Left lung (tissue), 4 donors: ENCODE measurements at regions not wholly inside any gene's neighbourhood (a gene's known extent, or its start where the extent isn't known, plus 50 kb on each side); places are given as distances from the start of the nearest gene placed in this dataset.

Experiments used
- ATAC-seq: fragments of 200-7000 bp; cut with Tn5 transposase; one replicate; pipeline ENCODE4 v1.9.1; 2020; ENCODE audit warnings: moderate library complexity
- DNase-seq, 4 donors: peaks; one replicate each; pipeline ENCODE4 v3.0.0-alpha.2; 2013 to 2020
- H3K27ac ChIP-seq, 2 donors: fragments of 200-600 bp; sonication (generic) in 1 of 2; one replicate each; pipeline versions ENCODE4 v1.5.0 to v1.8.0; 2020 to 2021
- H3K27me3 ChIP-seq, 2 donors: fragments of 200-600 bp; sonication (generic) in 1 of 2; one replicate each; pipeline versions ENCODE4 v1.5.0 to v1.8.0; 2020 to 2021
- H3K36me3 ChIP-seq, 2 donors: fragments of 200-600 bp; sonication (generic) in 1 of 2; one replicate each; pipeline versions ENCODE4 v1.5.0 to v1.8.0; 2020 to 2021
- H3K4me1 ChIP-seq, 2 donors: fragments of 200-600 bp; one replicate each; pipeline ENCODE4 v1.8.0; 2021
- H3K4me3 ChIP-seq, 2 donors: fragments of 200-600 bp; sonication (generic) in 1 of 2; one replicate each; pipeline versions ENCODE4 v1.5.0 to v1.8.0; 2020 to 2021; ENCODE audit warnings: mild to moderate bottlenecking in 1 of 2
- H3K9me3 ChIP-seq, 2 donors: fragments of 200-600 bp; sonication (generic) in 1 of 2; one replicate each; pipeline versions ENCODE4 v1.5.0 to v1.8.0; 2020 to 2021
- CTCF ChIP-seq, 2 donors: fragments of 200-600 bp; sonication (generic) in 1 of 2; IDR thresholded peaks; one replicate each; pipeline versions ENCODE4 v1.5.0 to v1.8.0; 2021; ENCODE audit warnings: antibody characterized with exemption in 2 of 2
- intact Hi-C, 2 donors: fragments of 100-400 bp; cut with DNase I; formaldehyde crosslinking; loops; one replicate each; pipeline versions ENCODE4 v1.11.2 to v1.14.2; 2022
- donor health status: DM: no; HTN: yes; CAD: no.
- donor health status: DM: no; HTN: no; CAD: no.

GRCh38 chr13:85694992-85695391 lies 104.2 kb downstream of the SLITRK6 start:
- Histone ChIP-seq H3K27me3 (no peaks in the 10 kb centered on the region), H3K36me3 (no peaks in the 10 kb centered on the region), H3K27ac (no peak overlapping the region), H3K9me3 (peaks cover 0 to 28% of the 10 kb centered on the region in 2 donors), H3K4me3 (no peak overlapping the region), H3K4me1 (no peaks in the 10 kb centered on the region)
- TF ChIP-seq CTCF (IDR thresholded peaks at IDR 0.05) = no peak
- ATAC-seq (no peak), DNase-seq (no peak)
- intact Hi-C loops = no loop called here

- Histone ChIP-seq H3K27me3 (no peaks in the 10 kb centered on the region), H3K9me3 (peaks cover 0 to 20% of the 10 kb centered on the region in 2 donors), H3K4me1 (no peaks in the 10 kb centered on the region), H3K27ac (no peak overlapping the region), H3K4me3 (no peak overlapping the region), H3K36me3 (no peaks in the 10 kb centered on the region)
- intact Hi-C loops = no loop called here
- ATAC-seq = no peak
- DNase-seq = no peak
- TF ChIP-seq CTCF (IDR thresholded peaks at IDR 0.05) = no peak
Measured at GRCh38 chr13:85693889-85694511, 105.2 kb downstream of the SLITRK6 start.

GRCh38 chr13:85690368-85690767 lies 108.9 kb downstream of the SLITRK6 start:
- H3K4me1 ChIP-seq = no peaks in the 10 kb centered on the region
- no peak overlapping the region for H3K27ac ChIP-seq
- H3K9me3 ChIP-seq = no peaks in the 10 kb centered on the region
- DNase-seq (no peak), ATAC-seq (no peak)
- TF ChIP-seq CTCF (IDR thresholded peaks at IDR 0.05) = no peak
- H3K4me3 ChIP-seq = no peak overlapping the region
- H3K27me3 ChIP-seq = no peaks in the 10 kb centered on the region
- intact Hi-C loops = no loop called here
- H3K36me3 ChIP-seq = no peaks in the 10 kb centered on the region

GRCh38 chr13:85685436-85685835 lies 113.8 kb downstream of the SLITRK6 start:
- no peaks in the 10 kb centered on the region for H3K36me3 ChIP-seq
- H3K27ac ChIP-seq = no peak overlapping the region
- H3K4me3 ChIP-seq = no peak overlapping the region
- intact Hi-C loops = no loop called here
- no peaks in the 10 kb centered on the region for H3K27me3 ChIP-seq
- H3K4me1 ChIP-seq = no peaks in the 10 kb centered on the region
- ATAC-seq = no peak
- no peaks in the 10 kb centered on the region for H3K9me3 ChIP-seq
- TF ChIP-seq CTCF (IDR thresholded peaks at IDR 0.05) = no peak
- DNase-seq = no peak

GRCh38 chr13:85675151-85675907 lies 123.9 kb downstream of the SLITRK6 start:
- H3K4me3 ChIP-seq = no peak overlapping the region
- intact Hi-C loops = no loop called here
- DNase-seq (no peak), ATAC-seq (no peak)
- H3K27me3 ChIP-seq = no peaks in the 10 kb centered on the region
- no peaks in the 10 kb centered on the region for H3K36me3 ChIP-seq
- no peak overlapping the region for H3K27ac ChIP-seq
- no peak for TF ChIP-seq CTCF (IDR thresholded peaks at IDR 0.05)
- no peaks in the 10 kb centered on the region for H3K4me1 ChIP-seq
- peaks cover 0 to 24% of the 10 kb centered on the region in 2 donors for H3K9me3 ChIP-seq
